ENCODE measurements at regions not wholly inside any gene's neighbourhood (a gene's known extent, or its start where the extent isn't known, plus 50 kb on each side); places are given as distances from the start of the nearest gene placed in this dataset.

GRCh38 chr2:133766164-133766832 lies 198.0 kb upstream of the NCKAP5 start:
- Histone ChIP-seq H3K36me3 (ENCODE audit: control insufficient read depth, insufficient read depth, low read length) (no peaks in the 10 kb centered on the region), H3K4me3 (ENCODE audit: low read length) (no peak overlapping the region), H3K9me3 (replicated peaks; ENCODE audit: control insufficient read depth, low read depth, low read length) (no peaks in the 10 kb centered on the region), H3K4me1 (ENCODE audit: control insufficient read depth, insufficient read depth, low read length) (peaks cover 5% of the 10 kb centered on the region), H3K27ac (ENCODE audit: low read length) (no peak overlapping the region), H3K27me3 (ENCODE audit: control insufficient read depth, insufficient read depth, low read length) (no peaks in the 10 kb centered on the region)
- no peak for DNase-seq

DNA sequence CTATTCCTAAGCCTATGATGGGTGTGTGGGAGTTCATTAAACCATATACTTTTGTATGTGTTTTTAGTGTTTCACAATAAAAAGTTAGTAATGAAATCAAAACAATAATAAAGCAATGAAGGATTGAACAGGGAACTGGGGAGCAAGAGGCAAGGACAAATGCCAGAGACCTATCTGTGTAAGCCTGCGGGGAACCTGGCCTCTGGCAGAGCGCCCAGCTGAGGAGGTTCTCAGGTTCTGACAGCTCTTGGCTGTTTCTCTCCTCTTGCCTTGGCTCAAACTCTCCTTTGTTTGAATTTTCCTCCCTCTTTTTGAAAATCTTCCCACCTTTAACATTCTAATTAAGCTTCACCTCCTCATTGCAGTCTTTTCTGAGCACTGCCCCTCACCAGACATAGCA lies 200.0 kb upstream of the NCKAP5 start:
- 58% methylated on average over 2 of the region's 2 CpGs for WGBS (ENCODE audit: insufficient coverage)
- H3K9me3 ChIP-seq (replicated peaks; ENCODE audit: control insufficient read depth, low read depth, low read length): no peaks in the 10 kb centered on the region
- H3K4me3 ChIP-seq (ENCODE audit: low read length): no peak overlapping the region
- H3K4me1 ChIP-seq (ENCODE audit: control insufficient read depth, insufficient read depth, low read length): peaks cover 5% of the 10 kb centered on the region
- H3K36me3 ChIP-seq (ENCODE audit: control insufficient read depth, insufficient read depth, low read length): no peaks in the 10 kb centered on the region
- peak; percentile 54 for DNase-seq
- H3K27me3 ChIP-seq (ENCODE audit: control insufficient read depth, insufficient read depth, low read length): no peaks in the 10 kb centered on the region
- H3K27ac ChIP-seq (ENCODE audit: low read length): no peak overlapping the region

DNA sequence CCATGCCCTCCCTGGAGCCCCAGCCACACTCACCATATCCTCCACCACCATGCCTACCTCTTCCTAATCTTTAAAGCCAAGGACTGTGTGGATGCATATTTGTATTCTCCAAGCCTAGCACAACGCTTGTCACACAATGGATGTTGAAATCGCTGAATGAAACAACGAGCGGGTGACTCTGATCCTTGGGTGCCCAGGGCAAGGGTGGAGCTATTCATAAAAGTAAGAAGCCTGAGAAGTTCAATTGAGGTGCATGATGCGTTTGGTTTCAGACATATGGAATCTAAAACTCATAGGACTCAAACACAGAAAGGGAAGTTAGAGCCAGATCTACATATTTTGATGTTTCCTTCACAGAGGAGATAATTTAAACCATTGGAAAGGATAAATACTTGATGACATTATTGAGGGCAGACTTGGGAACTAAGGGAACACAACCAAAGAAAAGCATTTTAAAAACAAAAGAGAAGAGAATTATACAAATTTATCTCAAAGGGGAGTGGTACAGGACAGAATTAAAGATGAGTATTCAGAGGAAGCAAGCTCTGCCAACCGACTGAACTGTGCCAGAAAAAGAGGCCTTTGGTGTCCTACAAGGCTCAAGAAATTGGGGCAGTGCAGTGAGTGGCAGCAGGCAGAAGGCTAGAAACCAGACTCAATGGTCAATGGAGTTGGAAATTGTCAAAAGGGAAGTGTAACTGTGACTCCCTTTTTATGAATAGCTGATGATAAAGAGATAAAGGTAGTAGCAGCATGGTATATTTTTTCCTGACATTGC lies 200.6 kb upstream of the NCKAP5 start:
- 74% methylated on average over 5 of the region's 6 CpGs for WGBS (ENCODE audit: insufficient coverage)
- peak; percentile 50 for DNase-seq
- H3K27ac ChIP-seq (ENCODE audit: low read length): no peak overlapping the region

GRCh38 chr2:133773854-133774653 lies 205.8 kb upstream of the NCKAP5 start:
- no peak overlapping the region for H3K4me3 ChIP-seq (ENCODE audit: low read length)
- H3K4me1 ChIP-seq (ENCODE audit: control insufficient read depth, insufficient read depth, low read length): peaks cover 13% of the 10 kb centered on the region
- 14% methylated on average over 1 of the region's 2 CpGs for WGBS (ENCODE audit: insufficient coverage)
- H3K27ac ChIP-seq (ENCODE audit: low read length): peak overlapping the region; percentile 77
- H3K27me3 ChIP-seq (ENCODE audit: control insufficient read depth, insufficient read depth, low read length): no peaks in the 10 kb centered on the region
- H3K36me3 ChIP-seq (ENCODE audit: control insufficient read depth, insufficient read depth, low read length): no peaks in the 10 kb centered on the region
- no peaks in the 10 kb centered on the region for H3K9me3 ChIP-seq (replicated peaks; ENCODE audit: control insufficient read depth, low read depth, low read length)
- peak; percentile 76 for DNase-seq

More for the DNA sequence above, 200.6 kb upstream of the NCKAP5 start:
- Histone ChIP-seq H3K36me3 (ENCODE audit: control insufficient read depth, insufficient read depth, low read length) (no peaks in the 10 kb centered on the region), H3K4me1 (ENCODE audit: control insufficient read depth, insufficient read depth, low read length) (peaks cover 5% of the 10 kb centered on the region), H3K27me3 (ENCODE audit: control insufficient read depth, insufficient read depth, low read length) (no peaks in the 10 kb centered on the region), H3K4me3 (ENCODE audit: low read length) (no peak overlapping the region), H3K9me3 (replicated peaks; ENCODE audit: control insufficient read depth, low read depth, low read length) (no peaks in the 10 kb centered on the region)

GRCh38 chr2:133774654-133775015 lies 206.4 kb upstream of the NCKAP5 start:
- peak overlapping the region; percentile 77 for H3K27ac ChIP-seq (ENCODE audit: low read length)
- no peaks in the 10 kb centered on the region for H3K27me3 ChIP-seq (ENCODE audit: control insufficient read depth, insufficient read depth, low read length)
- DNase-seq: no peak
- no peaks in the 10 kb centered on the region for H3K36me3 ChIP-seq (ENCODE audit: control insufficient read depth, insufficient read depth, low read length)
- H3K9me3 ChIP-seq (replicated peaks; ENCODE audit: control insufficient read depth, low read depth, low read length): no peaks in the 10 kb centered on the region
- H3K4me3 ChIP-seq (ENCODE audit: low read length): no peak overlapping the region
- 56% methylated on average over 4 of the region's 5 CpGs for WGBS (ENCODE audit: insufficient coverage)
- H3K4me1 ChIP-seq (ENCODE audit: control insufficient read depth, insufficient read depth, low read length): peaks cover 13% of the 10 kb centered on the region

DNA sequence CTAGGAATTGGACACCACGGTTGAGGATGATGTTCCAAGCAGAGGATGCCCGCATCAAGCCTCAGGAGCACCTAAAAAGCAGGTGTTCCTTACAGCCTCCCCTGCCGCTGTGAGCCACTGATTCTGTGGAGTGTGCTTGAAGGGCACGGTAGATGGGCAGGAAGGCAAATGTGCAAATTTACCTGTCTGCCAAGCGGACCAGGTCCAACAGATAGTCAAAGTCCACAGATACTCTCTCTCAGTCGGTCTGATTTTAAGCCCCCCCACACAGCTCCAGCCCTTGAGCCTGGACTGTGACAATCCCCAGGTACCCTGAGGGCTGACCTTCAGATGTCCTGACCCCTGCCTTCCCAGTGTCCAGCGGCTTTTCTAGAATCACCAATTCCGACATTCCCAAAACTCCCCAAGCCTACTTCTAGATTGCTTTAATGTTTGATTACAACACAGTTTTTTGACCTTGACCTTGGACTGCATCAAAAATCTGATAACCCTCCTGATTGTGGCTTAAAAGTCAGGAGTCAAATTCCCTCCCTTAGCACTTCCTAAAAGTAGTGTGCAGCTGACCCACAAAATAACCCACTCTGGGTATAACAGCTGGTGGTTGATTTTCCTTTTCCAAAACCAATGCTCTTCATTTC lies 208.8 kb upstream of the NCKAP5 start:
- DNase-seq: no peak
- no peak overlapping the region for H3K4me3 ChIP-seq (ENCODE audit: low read length)
- WGBS (ENCODE audit: insufficient coverage): 90% methylated on average over 4 of the region's 8 CpGs
- no peaks in the 10 kb centered on the region for H3K9me3 ChIP-seq (replicated peaks; ENCODE audit: control insufficient read depth, low read depth, low read length)
- H3K27ac ChIP-seq (ENCODE audit: low read length): no peak overlapping the region
- H3K36me3 ChIP-seq (ENCODE audit: control insufficient read depth, insufficient read depth, low read length): no peaks in the 10 kb centered on the region
- peaks cover 13% of the 10 kb centered on the region for H3K4me1 ChIP-seq (ENCODE audit: control insufficient read depth, insufficient read depth, low read length)
- H3K27me3 ChIP-seq (ENCODE audit: control insufficient read depth, insufficient read depth, low read length): no peaks in the 10 kb centered on the region

- Histone ChIP-seq H3K27ac (ENCODE audit: low read length) (no peak overlapping the region), H3K4me1 (ENCODE audit: control insufficient read depth, insufficient read depth, low read length) (peaks cover 13% of the 10 kb centered on the region), H3K9me3 (replicated peaks; ENCODE audit: control insufficient read depth, low read depth, low read length) (no peaks in the 10 kb centered on the region), H3K4me3 (ENCODE audit: low read length) (no peak overlapping the region), H3K27me3 (ENCODE audit: control insufficient read depth, insufficient read depth, low read length) (no peaks in the 10 kb centered on the region), H3K36me3 (ENCODE audit: control insufficient read depth, insufficient read depth, low read length) (no peaks in the 10 kb centered on the region)
- DNase-seq: no peak
- WGBS (ENCODE audit: insufficient coverage): 64% methylated on average over 3 of the region's 7 CpGs
These were observed 209.3 kb upstream of the NCKAP5 start for GRCh38 chr2:133777574-133777960.

GRCh38 chr2:133780099-133780996 lies 212.1 kb upstream of the NCKAP5 start:
- Histone ChIP-seq H3K27ac (ENCODE audit: low read length) (no peak overlapping the region), H3K4me1 (ENCODE audit: control insufficient read depth, insufficient read depth, low read length) (no peaks in the 10 kb centered on the region), H3K9me3 (replicated peaks; ENCODE audit: control insufficient read depth, low read depth, low read length) (no peaks in the 10 kb centered on the region), H3K27me3 (ENCODE audit: control insufficient read depth, insufficient read depth, low read length) (no peaks in the 10 kb centered on the region), H3K36me3 (ENCODE audit: control insufficient read depth, insufficient read depth, low read length) (no peaks in the 10 kb centered on the region), H3K4me3 (ENCODE audit: low read length) (no peak overlapping the region)
- 82% methylated on average over 7 of the region's 12 CpGs for WGBS (ENCODE audit: insufficient coverage)
- DNase-seq: peak; percentile 91

DNA sequence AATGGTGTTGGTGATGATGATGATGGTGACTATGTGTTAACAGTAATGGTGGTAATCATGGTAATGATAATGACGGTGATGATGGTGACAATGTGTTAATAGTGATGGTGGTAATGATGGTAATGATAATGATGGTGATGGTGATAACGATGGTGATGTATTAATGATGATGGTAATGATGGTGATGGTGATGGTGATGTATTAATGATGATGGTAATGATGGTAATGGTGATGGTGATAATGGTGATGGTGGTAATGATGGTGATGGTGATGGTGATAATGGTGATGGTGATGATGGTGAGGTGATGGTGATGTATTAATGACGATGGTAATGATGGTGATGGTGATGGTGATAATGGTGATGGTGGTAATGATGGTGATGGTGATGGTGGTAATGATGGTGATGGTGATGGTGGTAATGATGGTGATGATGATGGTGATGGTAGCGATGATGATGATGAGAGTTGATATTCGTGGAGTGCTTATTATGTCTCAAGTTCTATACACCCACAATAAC lies 212.8 kb upstream of the NCKAP5 start:
- Histone ChIP-seq H3K9me3 (replicated peaks; ENCODE audit: control insufficient read depth, low read depth, low read length) (no peaks in the 10 kb centered on the region), H3K4me1 (ENCODE audit: control insufficient read depth, insufficient read depth, low read length) (no peaks in the 10 kb centered on the region), H3K36me3 (ENCODE audit: control insufficient read depth, insufficient read depth, low read length) (no peaks in the 10 kb centered on the region), H3K4me3 (ENCODE audit: low read length) (no peak overlapping the region), H3K27ac (ENCODE audit: low read length) (no peak overlapping the region), H3K27me3 (ENCODE audit: control insufficient read depth, insufficient read depth, low read length) (no peaks in the 10 kb centered on the region)
- 97% methylated on average over 3 of the region's 5 CpGs for WGBS (ENCODE audit: insufficient coverage)
- DNase-seq: no peak

All from muscle of leg (tissue), 3 donors.